Sigmoid colon (tissue), 6 donors: ENCODE measurements at regions not wholly inside any gene's neighbourhood (a gene's known extent, or its start where the extent isn't known, plus 50 kb on each side); places are given as distances from the start of the nearest gene placed in this dataset.

Source experiments
- DNase-seq: peaks from one replicate; pipeline ENCODE4 v3.0.0-alpha.2; 2019
- H3K27ac ChIP-seq, 4 donors: fragments of 200-600 bp; sonication (generic); one replicate each; pipeline ENCODE4 v1.5.1; 2016 to 2019; ENCODE audit warnings: mild to moderate bottlenecking in 1 of 4
- H3K27me3 ChIP-seq, 3 donors: fragments of 200-600 bp; sonication (generic); one replicate each; pipeline ENCODE4 v1.5.1; 2019; ENCODE audit warnings: mild to moderate bottlenecking in 1 of 3
- H3K36me3 ChIP-seq, 4 donors: fragments of 200-600 bp; sonication (generic); one replicate each; pipeline ENCODE4 v1.5.1; 2016 to 2019
- H3K4me1 ChIP-seq, 4 donors: fragments of 200-600 bp; sonication (generic); one replicate each; pipeline ENCODE4 v1.5.1; 2017 to 2019
- H3K4me3 ChIP-seq, 4 donors: fragments of 200-600 bp; sonication (generic); one replicate each; pipeline ENCODE4 v1.5.1; 2017 to 2019; ENCODE audit warnings: mild to moderate bottlenecking in 2 of 4, moderate library complexity in 1 of 4
- H3K9me3 ChIP-seq, 4 donors: fragments of 200-600 bp in 3 of 4; sonication (generic) in 3 of 4; one replicate each; pipeline versions ENCODE4 v1.5.1 to v1.6.1; 2013 to 2019
- EP300 ChIP-seq, 4 donors: sonication (generic); formaldehyde crosslinking; IDR thresholded peaks; one replicate each; pipeline ENCODE4 v1.6.1; 2017; ENCODE audit warnings: antibody characterized with exemption in 4 of 4
- POLR2A ChIP-seq, 2 donors: fragments of 450-650 bp; IDR thresholded peaks; one replicate each; pipeline ENCODE4 v1.6.1; 2016; ENCODE audit warnings: antibody characterized with exemption in 2 of 2, mild to moderate bottlenecking in 2 of 2, moderate library complexity in 2 of 2
- POLR2AphosphoS5 ChIP-seq, 4 donors: sonication (generic); formaldehyde crosslinking; IDR thresholded peaks; one replicate each; pipeline ENCODE4 v1.6.1; 2017; ENCODE audit warnings: antibody characterized with exemption in 4 of 4
- WGBS, 2 donors: extraction: QIAGEN DNeasy Blood & Tissue Kit; methylation state at CpG; one replicate each; pipeline ENCODE4 v1.1.7; 2013; 5-methylcytosine and 5-hydroxymethylcytosine counted together
- intact Hi-C: fragments of 100-400 bp; cut with DNase I; formaldehyde crosslinking; loops from one replicate; pipeline ENCODE4 v1.15.1; 2023
- TF ChIP-seq, protein P1 (sequence below), 4 experiments: fragments of 450-650 bp in 3 of 4; fragments of 200-600 bp in 1 of 4; IDR thresholded peaks; one replicate each; pipeline ENCODE4 v1.5.1; 2016 to 2019; ENCODE audit warnings: antibody characterized with exemption in 4 of 4, mild to moderate bottlenecking in 3 of 4, moderate library complexity in 2 of 4
- donor health status: healthy with polysubstance abuse.
- donor health status: healthy.

DNA sequence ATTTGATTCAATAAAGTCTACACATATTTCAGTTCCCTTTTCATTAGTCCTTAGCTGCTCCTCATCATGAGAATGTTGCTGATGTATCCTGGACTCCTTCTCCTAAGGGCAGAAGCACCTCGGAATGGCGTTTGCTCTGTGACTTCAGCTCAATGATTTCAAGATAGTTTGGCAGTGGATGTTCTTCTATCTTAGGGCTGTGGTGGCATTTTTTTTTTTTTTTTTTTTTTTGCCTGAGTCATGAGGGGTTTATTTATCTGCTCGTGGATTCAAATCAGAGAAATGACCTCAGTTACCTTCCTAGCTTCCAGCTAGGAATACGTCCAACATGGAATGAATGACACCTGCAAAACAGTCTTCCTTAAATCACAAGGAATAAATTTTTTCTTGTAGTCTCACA, 220.0 kb upstream of the ZBED5 start:
- WGBS, 2 donors: 69 to 82% methylated on average over 4 of the region's 4 CpGs
- DNase-seq: no peak
- Histone ChIP-seq H3K4me3 (no peak overlapping the region), H3K9me3 (no peaks in the 10 kb centered on the region), H3K27me3 (no peaks in the 10 kb centered on the region), H3K36me3 (no peaks in the 10 kb centered on the region), H3K27ac (no peak overlapping the region), H3K4me1 (peaks cover 0 to 57% (median 43%) of the 10 kb centered on the region in 4 donors)
- intact Hi-C loops: loop anchor here (2.0 kb wide), 1 partner anchor 41 kb away; no protein-coding TSS in a partner anchor
- TF ChIP-seq POLR2A (IDR thresholded peaks at IDR 0.05) (no peak), EP300 (IDR thresholded peaks at IDR 0.05) (no peak), POLR2AphosphoS5 (IDR thresholded peaks at IDR 0.05) (no peak)
- TF ChIP-seq, protein P1, sequence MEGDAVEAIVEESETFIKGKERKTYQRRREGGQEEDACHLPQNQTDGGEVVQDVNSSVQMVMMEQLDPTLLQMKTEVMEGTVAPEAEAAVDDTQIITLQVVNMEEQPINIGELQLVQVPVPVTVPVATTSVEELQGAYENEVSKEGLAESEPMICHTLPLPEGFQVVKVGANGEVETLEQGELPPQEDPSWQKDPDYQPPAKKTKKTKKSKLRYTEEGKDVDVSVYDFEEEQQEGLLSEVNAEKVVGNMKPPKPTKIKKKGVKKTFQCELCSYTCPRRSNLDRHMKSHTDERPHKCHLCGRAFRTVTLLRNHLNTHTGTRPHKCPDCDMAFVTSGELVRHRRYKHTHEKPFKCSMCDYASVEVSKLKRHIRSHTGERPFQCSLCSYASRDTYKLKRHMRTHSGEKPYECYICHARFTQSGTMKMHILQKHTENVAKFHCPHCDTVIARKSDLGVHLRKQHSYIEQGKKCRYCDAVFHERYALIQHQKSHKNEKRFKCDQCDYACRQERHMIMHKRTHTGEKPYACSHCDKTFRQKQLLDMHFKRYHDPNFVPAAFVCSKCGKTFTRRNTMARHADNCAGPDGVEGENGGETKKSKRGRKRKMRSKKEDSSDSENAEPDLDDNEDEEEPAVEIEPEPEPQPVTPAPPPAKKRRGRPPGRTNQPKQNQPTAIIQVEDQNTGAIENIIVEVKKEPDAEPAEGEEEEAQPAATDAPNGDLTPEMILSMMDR (IDR thresholded peaks at IDR 0.05): no peak

DNA sequence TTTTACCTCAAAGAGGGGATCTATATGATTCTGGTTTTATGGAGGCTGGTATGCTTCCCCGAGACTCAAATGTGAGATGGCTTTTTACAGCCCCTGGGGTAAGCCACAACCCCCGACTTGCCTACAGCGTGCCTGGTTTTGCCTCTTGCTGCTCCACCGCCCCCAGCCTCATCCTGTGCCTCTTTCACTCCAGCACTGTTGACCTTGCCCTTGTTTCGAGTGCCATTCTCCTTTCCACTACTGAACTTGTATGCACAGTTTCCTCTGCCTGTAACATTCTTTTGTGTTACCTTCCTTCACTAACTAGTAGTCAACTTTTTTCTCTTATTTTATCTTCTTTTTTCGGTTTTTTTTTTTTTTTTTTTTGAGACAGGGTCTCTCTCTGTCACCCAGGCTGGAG, 219.0 kb upstream of the ZBED5 start:
- Histone ChIP-seq H3K27me3 (no peaks in the 10 kb centered on the region), H3K4me1 (peaks cover 0 to 50% (median 38%) of the 10 kb centered on the region in 4 donors), H3K9me3 (no peaks in the 10 kb centered on the region), H3K27ac (no peak overlapping the region), H3K4me3 (no peak overlapping the region), H3K36me3 (no peaks in the 10 kb centered on the region)
- WGBS, 2 donors: 44 to 58% methylated on average over 6 of the region's 6 CpGs
- TF ChIP-seq POLR2A (IDR thresholded peaks at IDR 0.05) (no peak), EP300 (IDR thresholded peaks at IDR 0.05) (no peak), POLR2AphosphoS5 (IDR thresholded peaks at IDR 0.05) (no peak)
- TF ChIP-seq, protein P1 (IDR thresholded peaks at IDR 0.05): no peak
- intact Hi-C loops: no loop called here
- no peak for DNase-seq

DNA sequence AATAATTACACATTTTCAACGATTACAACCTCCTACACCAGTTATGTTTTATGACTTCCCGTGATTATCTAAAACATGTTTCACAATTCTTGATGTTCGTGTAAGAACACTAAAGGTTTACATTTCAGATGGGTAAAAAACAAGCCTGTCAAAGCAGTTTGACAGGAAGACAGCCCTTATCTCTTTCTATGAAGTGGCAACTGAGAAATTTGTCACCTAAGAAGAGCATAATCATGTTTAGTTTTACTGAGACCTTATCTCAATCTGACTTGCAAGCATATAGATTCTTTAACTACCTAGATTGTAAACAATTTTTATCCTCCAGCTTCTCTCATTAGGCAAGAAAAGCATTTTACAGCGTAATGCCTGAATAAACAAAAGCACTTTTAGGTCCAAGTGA, 218.4 kb upstream of the ZBED5 start:
- no peak for DNase-seq
- WGBS, 2 donors: 9 to 42% methylated on average over 4 of the region's 4 CpGs
- Histone ChIP-seq H3K4me3 (no peak overlapping the region), H3K36me3 (no peaks in the 10 kb centered on the region), H3K4me1 (peaks cover 0 to 44% (median 32%) of the 10 kb centered on the region in 4 donors), H3K9me3 (no peaks in the 10 kb centered on the region), H3K27ac (no peak overlapping the region), H3K27me3 (no peaks in the 10 kb centered on the region)
- intact Hi-C loops: no loop called here
- TF ChIP-seq EP300 (IDR thresholded peaks at IDR 0.05) (no peak), POLR2A (IDR thresholded peaks at IDR 0.05) (no peak), POLR2AphosphoS5 (IDR thresholded peaks at IDR 0.05) (no peak)
- TF ChIP-seq, protein P1 (IDR thresholded peaks at IDR 0.05): no peak

DNA sequence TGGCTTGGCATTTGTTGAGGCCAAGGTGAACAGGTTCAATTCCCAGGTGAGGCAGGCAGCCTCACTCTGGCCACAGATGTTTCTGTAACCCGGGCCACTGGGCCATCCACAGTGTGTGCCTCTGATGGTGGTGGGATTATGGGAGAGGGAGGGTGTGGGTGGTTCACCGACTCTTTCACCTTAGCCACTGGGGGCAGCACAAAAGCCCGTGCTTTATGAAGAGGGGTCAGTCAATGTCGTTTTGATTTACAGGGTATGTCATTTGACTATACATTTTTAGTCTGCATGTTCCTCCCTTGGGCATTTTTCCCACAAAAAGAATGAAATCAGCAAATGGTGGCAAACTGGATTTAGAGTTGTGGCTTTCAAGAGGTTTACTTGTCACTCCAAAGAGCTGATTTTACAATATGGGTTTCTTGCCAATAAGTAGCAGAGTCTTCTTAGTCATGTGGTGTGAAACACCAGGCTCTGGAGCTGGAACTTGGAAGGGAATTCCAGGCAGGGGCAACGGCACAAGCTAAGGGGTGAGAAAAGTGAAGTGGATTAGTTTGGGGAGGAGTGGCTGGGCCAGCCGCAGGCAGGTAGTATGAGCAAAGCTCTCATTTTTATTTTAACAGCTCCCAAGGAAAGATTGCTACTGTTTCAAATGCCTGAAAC, 217.8 kb upstream of the ZBED5 start:
- TF ChIP-seq POLR2A (IDR thresholded peaks at IDR 0.05): no peak
- WGBS, 2 donors: 53 to 68% methylated on average over 6 of the region's 6 CpGs
- Histone ChIP-seq H3K36me3 (no peaks in the 10 kb centered on the region), H3K4me3 (no peak overlapping the region), H3K27me3 (no peaks in the 10 kb centered on the region), H3K27ac (no peak overlapping the region), H3K9me3 (no peaks in the 10 kb centered on the region), H3K4me1 (peaks cover 0 to 38% (median 25%) of the 10 kb centered on the region in 4 donors)
- DNase-seq: no peak
- intact Hi-C loops: no loop called here

DNA sequence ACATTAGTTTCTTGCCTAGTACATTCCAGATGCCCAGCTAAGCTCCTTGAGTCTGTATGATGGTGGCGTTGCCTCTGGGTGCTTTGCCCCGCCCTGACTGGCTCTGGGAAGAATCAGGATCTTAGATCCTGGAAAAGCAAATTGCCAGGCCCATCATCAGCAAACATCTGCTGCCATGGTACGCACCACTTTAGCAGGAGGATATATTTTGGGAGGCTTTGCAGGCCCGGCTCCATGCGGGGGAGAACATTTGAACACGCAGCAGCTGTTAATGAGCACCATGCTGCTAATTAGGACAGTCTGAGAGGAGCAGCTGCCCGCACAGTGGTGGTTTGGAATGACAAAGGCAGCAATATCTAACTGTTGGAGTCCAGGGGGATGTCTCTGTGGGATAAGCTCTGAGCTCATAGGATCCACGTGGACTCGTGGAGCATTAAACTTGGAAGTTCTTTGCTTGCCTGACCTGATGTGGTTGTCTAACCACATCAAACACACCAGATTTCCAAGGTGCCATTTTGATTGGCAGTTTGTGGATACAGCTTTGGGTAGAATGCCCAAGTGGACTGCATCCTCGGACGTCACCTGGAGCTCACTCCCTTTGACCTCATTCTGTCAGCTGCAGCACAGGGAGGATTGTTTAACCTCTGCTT, 217.0 kb upstream of the ZBED5 start:
- peaks cover 0 to 33% (median 21%) of the 10 kb centered on the region in 4 donors for H3K4me1 ChIP-seq
- H3K4me3 ChIP-seq: no peak overlapping the region
- no peak for DNase-seq
- no peak overlapping the region for H3K27ac ChIP-seq
- no peaks in the 10 kb centered on the region for H3K27me3 ChIP-seq
- no peaks in the 10 kb centered on the region for H3K9me3 ChIP-seq
- WGBS, 2 donors: 87 to 92% methylated on average over 11 of the region's 11 CpGs
- intact Hi-C loops: no loop called here
- H3K36me3 ChIP-seq: no peaks in the 10 kb centered on the region
- TF ChIP-seq POLR2AphosphoS5 (IDR thresholded peaks at IDR 0.05) (no peak), POLR2A (IDR thresholded peaks at IDR 0.05) (no peak), EP300 (IDR thresholded peaks at IDR 0.05) (no peak)
- TF ChIP-seq, protein P1 (IDR thresholded peaks at IDR 0.05): no peak
